A673 (cell line): ENCODE measurements at regions not wholly inside any gene's neighbourhood (a gene's known extent, or its start where the extent isn't known, plus 50 kb on each side); places are given as distances from the start of the nearest gene placed in this dataset.

Experiments used
- CTCF ChIP-seq: fragments of 300-800, 200-600 bp; sonication (generic); conservative IDR thresholded peaks from 2 replicates; pipeline ENCODE4 v1.5.1; 2017; ENCODE audit warnings: low read depth, mild to moderate bottlenecking, antibody characterized with exemption, low read length, moderate library complexity, mixed read lengths
- EZH2 ChIP-seq: fragments of 200-600 bp; sonication (generic); IDR thresholded peaks from 2 replicates; pipeline ENCODE4 v1.6.1; 2017; ENCODE audit warnings: borderline replicate concordance, low read depth, mild to moderate bottlenecking, mixed read lengths, antibody characterized with exemption, low read length; ENCODE audit not compliant: poor library complexity, severe bottlenecking

DNA sequence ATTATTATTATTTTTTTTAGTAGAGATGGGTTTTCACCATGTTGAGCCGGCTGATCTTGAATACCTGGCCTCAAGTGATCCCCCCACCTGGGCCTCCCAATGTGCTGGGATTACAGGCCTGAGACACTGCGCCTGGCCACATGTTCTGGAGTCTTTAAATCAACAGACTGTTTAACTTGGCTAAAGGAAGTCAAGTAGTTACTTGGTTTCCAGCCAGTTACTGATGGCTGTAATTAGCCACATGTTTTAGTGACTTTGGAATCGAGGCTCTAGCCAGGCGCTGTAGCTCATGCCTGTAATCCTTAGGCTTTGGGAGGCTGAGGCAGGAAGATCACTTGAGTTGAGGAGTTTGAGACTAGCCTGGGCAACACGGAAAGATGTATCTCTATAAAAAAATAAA is 699.2 kb upstream of the RBFOX1 start:
- no peak for TF ChIP-seq EZH2
- TF ChIP-seq CTCF = no peak
